Dedifferentiated amniotic fluid mesenchymal stem cell (primary cell): ENCODE measurements at regions not wholly inside any gene's neighbourhood (a gene's known extent, or its start where the extent isn't known, plus 50 kb on each side); places are given as distances from the start of the nearest gene placed in this dataset.
"Not testable (repeated sequence)": the region's sequence is repeated elsewhere in the genome, so short reads cannot be mapped to it uniquely, and the experiment has no call there.

Experiments
- DNase-seq: peaks from one replicate; pipeline ENCODE4 v3.0.0-alpha.2; 2016; ENCODE audit errors: extremely low spot score

- DNase-seq: no peak
Measured at GRCh38 chr11:45385423-45385822, 99.3 kb upstream of the SYT13 start.

GRCh38 chr11:45384711-45385241 is 98.6 kb upstream of the SYT13 start:
- no peak for DNase-seq

DNA sequence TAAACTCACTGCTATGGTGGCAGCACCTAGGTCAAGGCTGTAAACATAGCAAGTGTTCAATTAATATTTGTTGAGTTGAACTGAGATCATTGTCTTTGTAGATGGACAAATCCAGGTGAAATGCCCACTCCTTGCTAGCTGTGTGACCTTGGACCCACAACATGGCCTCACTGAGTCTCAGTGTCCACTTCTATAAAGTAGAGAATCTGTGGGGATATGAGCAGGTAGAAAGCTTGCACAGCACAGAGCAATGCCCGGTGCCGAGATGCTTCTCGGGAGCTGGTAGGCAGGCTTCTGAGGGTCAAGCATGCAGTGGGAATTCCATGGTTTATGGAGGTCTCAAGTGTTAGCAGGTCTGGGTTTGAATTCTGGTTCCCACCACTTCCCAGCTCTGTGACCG is 97.9 kb upstream of the SYT13 start:
- DNase-seq: no peak

GRCh38 chr11:45383224-45383623 is 97.1 kb upstream of the SYT13 start:
- DNase-seq: no peak

DNA sequence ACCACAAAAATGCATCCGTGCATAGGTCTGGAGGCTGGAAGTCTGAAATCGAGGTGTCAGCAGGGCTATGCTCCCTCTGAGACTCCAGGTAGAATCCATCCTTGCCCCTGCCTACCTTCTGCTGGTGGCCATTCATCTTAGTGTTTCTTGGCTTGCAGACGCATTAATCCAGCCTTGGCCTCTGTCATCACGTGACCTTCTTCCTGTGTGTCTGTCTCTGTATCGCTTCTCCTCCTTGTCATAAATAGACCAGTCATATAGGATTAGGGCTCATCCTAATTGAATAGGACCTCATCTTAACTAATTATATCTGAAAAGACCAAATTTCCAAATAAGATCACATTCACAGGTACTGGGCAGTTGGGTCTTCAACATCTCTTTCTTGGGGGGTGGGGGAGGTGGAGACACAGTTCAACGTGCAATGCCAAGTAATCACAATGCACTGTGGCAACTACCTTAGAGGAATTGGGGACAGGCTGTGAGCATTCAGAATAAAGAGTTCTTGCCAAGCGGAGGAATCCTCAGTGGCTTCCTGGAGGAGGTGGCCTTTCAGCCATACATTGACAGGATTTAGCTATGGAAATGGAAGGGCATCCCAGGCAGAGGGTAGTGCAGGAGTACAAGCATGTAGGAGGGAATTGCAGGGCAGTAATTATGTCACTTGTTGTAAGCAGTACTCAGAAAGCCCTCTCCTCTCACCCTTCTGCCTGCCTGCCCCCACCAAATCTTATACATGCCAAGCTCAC is 96.2 kb upstream of the SYT13 start:
- DNase-seq: no peak

DNA sequence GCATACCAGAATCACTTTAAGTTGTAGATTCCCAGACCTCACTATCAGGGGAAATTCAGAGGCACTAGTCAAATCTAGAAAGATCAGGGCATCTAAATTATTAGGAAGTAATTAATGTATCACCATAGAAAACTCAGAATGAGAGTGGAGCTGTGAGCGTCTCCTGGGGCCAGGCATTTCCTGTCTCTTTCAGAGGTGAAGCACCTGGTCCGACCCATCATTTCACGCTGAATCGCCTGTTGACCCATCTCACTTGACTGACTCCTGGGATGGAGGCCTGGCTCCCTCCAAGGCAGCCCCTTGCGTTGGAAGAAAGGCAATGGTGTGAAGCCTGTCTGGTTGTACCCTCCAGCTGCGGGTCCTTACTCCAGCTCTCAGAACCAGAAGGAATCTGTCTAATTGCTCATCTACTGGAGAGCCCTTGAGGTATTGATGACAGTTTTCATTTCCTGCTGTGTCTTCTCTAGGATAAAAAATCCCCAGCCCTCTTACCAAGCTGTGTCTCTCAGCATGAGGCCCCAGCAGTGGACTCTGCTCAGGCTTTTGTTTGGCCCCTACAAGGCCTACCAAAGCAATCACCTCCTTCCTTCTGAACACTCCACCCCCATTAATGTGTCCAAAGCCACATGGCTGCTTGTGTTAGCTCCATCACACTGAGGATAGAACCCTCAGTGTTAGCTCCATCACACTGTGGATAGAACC is 93.2 kb upstream of the SYT13 start:
- no peak for DNase-seq

DNA sequence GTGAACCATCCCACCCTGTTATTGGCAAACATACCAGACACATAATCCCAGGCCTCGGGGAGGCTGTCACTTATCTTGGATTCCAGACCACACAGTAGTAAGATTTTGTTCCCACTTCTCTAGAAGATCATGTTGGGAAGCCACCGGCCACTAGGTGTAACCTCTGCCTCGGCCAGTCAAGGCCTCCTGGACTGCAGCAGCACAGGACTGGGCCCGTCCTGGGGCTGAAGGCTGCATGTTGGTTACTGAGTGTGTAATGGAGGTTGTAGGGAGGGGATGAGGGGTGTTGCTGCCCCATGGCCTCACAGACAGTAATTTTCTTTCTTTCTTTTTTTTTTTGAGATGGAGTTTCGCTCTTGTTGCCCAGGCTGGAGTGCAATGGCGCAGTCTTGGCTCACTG is 92.4 kb upstream of the SYT13 start:
- DNase-seq: no peak

DNA sequence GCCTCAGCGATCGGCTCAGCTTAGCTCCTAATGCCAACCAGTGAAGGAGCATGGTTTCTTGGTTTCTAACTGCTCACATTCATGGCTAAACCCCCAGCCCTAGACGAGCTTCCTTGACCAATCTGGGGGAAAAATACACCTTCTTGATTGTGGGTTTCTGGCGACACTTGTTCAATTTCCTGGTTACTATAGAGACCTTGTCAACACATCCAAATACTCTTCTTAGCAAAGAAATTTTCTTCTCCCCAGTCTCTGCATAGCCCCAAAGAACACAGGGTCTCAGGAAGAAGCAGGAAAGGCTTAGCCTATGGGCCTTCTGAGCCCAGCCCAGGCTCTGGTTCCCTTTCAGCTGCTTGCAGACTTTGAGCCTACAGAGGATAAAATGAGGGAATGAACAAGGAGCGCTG is 88.5 kb upstream of the SYT13 start:
- DNase-seq: no peak

- no peak for DNase-seq
Measured at GRCh38 chr11:45374130-45374529, 88.0 kb upstream of the SYT13 start.

DNA sequence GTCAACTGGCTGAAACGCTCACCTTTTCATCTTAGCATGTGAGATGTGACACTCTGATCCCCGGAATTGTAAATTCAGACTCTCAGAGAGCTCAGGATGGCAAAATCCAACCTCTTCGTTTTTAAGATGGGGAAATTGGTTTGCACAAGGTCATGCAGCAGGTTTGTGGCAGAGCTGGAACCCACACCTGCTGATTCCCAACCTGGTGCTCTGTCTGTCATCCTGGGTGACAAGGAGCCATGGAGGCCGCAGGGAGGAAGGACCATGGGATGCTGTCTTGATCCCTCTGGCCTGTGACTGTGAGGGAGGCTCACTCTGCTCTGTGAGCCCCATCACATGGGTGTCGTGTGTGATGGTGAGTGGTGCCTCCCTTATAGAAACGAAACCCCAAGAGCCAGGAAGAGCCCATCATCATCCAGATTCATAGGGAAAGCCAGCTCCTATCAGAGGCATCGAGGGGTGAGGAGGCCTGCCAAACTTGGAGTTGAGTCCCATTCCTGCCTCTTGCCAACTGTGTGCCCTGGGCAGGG is 87.4 kb upstream of the SYT13 start:
- DNase-seq: no peak

DNA sequence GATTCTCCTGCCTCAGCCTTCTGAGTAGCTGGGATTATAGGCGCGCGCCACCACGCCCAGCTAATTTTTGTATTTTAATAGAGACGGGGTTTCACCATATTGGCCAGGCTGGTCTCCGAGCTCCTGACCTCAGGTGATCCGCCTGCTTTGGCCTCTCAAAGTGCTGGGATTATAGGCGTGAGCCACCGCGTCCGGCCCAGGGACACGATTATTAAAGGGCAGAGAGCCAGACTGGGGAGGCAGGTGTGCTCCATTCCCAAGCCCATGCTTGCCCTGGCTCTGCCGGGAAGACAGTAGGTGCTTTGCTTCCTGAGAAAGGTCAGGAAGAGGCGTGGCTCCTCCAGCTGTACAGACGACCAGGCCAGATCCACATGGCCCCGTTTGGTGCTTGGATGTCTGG is 86.3 kb upstream of the SYT13 start:
- DNase-seq: not testable (repeated sequence)

- peak; percentile 39 for DNase-seq
Measured at GRCh38 chr11:45371251-45372115, 85.3 kb upstream of the SYT13 start.

DNA sequence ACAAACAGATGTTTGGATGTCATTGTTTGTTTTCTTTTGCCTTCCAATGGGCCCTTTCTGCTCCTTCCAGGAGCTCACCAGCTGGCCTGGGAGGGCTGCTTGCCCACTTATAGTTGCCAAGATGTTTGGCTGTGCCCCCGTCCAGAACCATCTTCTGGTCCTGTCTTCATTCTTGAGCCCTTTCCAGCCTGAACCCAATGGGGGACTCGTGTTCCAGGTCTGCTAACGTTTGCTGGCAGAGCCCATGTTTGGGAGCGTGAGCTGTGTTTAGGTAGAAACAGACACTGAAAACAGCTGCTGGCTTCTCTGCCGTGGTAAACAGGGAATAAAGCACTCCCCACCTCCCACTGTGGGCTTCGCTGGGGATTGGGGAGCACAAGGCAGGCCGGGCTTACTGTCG is 83.2 kb upstream of the SYT13 start:
- no peak for DNase-seq

DNA sequence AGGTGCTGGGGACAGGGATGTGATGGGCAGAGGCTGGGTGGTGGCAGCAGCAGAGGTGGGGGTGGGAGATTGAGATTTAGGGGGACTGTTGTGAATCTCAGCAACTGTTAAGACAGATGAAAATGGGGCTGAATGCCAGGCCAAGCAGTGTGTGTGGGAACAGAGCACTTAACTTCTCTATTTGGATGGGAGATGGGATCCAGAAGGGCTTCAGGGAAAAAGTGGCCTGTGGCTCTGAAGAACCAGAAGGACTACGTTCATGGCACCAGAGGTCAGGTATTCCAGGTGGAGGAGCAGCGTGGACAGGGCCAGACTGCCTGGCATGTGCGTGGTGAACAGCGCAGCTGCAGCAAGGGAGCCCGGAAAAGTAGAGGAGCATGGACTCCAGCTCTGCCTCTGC is 82.6 kb upstream of the SYT13 start:
- no peak for DNase-seq

DNA sequence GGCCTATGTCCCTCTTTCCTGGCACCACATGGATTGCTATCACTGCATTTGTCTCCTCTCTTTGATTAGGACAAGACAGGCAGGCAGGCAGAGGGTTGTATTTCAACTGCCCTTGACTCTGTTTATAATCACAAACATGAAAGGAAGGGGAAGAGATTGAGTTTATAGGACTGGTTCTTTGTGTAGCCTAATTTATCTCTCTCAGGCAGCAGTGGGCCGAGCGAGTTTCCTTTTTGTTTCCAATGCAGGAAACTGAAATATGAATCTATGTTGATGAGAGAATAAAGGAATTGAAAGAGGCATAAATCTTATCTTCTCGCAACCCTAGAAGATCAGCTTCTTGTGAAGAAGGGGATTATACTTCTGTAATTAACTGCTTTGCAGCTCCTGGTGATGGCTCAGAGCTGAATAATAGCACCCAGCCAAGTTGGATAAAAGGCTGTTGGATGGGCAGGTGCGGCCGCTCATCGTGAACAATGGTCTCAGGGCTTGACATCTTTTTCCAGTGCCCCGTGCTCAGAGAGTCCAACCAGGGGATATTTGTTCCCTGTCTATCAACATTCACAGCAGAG is 80.6 kb upstream of the SYT13 start:
- DNase-seq: no peak

GRCh38 chr11:45365961-45366618 is 79.9 kb upstream of the SYT13 start:
- no peak for DNase-seq

- no peak for DNase-seq
Measured at GRCh38 chr11:45362636-45363035, 76.5 kb upstream of the SYT13 start.

DNA sequence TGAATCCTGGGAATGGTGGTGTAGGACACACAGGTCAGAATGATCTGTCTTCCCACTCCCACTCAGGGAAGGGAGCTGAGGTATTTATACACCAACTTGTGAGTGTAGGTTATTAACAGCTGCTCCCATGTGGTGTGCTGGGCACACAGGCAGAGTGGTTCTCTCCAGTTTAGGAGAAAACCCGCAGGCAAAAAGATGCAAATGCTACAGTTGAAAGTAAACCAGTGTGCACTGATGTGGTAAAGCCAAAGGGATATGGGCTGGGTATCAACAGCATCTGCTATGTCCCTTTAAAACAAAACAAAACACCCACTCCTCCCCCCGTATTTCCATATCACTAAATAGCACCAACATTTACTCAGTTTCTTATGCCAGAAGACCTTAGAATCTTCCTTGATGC is 75.4 kb upstream of the SYT13 start:
- DNase-seq: no peak

- DNase-seq: no peak
Measured at GRCh38 chr11:45355706-45356041, 69.5 kb upstream of the SYT13 start.

DNA sequence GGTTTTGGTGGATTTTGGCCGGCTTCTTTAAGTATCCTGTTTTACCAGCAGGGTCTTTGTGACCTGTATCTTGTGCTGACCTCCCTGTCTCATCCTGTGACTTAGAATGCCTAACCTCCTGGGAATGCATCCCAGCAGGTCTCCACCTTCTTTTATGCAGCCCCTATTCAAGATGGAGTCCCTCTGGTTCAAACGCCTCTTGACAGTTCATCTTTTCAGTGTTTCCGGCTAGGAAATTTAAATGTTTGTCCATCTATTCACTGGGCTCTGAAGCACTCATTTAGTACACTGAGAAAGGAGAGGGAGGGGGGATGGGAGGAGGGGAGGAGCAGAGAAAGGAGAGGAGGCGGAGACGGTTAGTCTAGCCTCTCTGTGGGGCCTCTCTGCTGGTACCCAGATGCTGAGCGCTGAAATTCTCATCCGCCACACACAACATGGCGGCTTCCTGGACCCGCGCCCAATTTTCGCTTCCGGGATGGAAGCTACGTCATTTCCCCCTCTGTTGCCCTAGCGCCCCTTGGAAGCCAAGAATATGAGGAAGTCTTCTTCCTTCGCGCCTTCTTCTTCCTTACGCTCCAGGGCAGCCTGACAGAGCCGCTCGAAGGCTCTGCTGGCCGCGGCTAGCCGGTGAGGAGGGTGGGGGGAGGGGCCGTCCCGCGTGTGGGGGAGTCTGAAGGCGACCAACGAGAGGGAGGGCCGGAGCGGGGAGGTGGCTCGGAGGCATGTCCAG is 69.0 kb upstream of the SYT13 start:
- peak; percentile 41 for DNase-seq

- no peak for DNase-seq
Measured at GRCh38 chr11:45348729-45349128, 62.6 kb upstream of the SYT13 start.
